IMR-90 (cell line): ENCODE measurements at regions not wholly inside any gene's neighbourhood (a gene's known extent, or its start where the extent isn't known, plus 50 kb on each side); places are given as distances from the start of the nearest gene placed in this dataset.

Experiments used
- ATAC-seq: fragments of 200-7000 bp; cut with Tn5 transposase; 2 replicates; pipeline ENCODE4 v1.9.1; 2020; ENCODE audit warnings: low read depth, mild to moderate bottlenecking, moderate library complexity
- BruUV-seq: library from RNA; stranded (reverse); fragments of 400-500 nt; replicated peaks from 2 replicates; lab custom pipeline; 2021; lab: Mats Ljungman, UMichigan
- CTCF ChIA-PET: fragments of 300-600 bp; formaldehyde crosslinking; extraction: SDS; loops from one replicate; lab custom pipeline; 2021; ENCODE audit warnings: antibody characterized with exemption; lab: Yijun Ruan, JAX
- POLR2A ChIA-PET: fragments of 300-600 bp; sonication (Branson Sonifier 250); formaldehyde crosslinking; loops from one replicate; lab custom pipeline; 2022; ENCODE audit warnings: antibody characterized with exemption; ENCODE audit not compliant: unreplicated experiment; lab: Charles Lee
- DNase-seq: peaks from one replicate; pipeline ENCODE4 v3.0.0; 2013
- H2AFZ ChIP-seq: replicated peaks from 2 replicates; pipeline ENCODE3; 2013; ENCODE audit warnings: low read length, mild to moderate bottlenecking; ENCODE audit not compliant: poor library complexity
- H2AK5ac ChIP-seq: 2 replicates; pipeline ENCODE4 v1.6.1; 2013; ENCODE audit warnings: low read depth, low read length, inconsistent platforms
- H2AK9ac ChIP-seq: replicated peaks from 2 replicates; pipeline ENCODE3; 2013; ENCODE audit warnings: mild to moderate bottlenecking, low read depth, low read length, moderate library complexity; ENCODE audit not compliant: poor library complexity
- H2BK120ac ChIP-seq: 2 replicates; pipeline ENCODE4 v1.6.1; 2013; ENCODE audit warnings: low read depth, low read length, inconsistent platforms
- H2BK15ac ChIP-seq: 3 replicates; pipeline ENCODE4 v1.6.1; 2013; ENCODE audit warnings: low read depth, low read length, inconsistent platforms
- H2BK20ac ChIP-seq: 2 replicates; pipeline ENCODE4 v1.6.1; 2013; ENCODE audit warnings: low read depth, mild to moderate bottlenecking, inconsistent platforms, low read length, moderate library complexity
- H2BK5ac ChIP-seq: 2 replicates; pipeline ENCODE4 v1.6.1; 2013; ENCODE audit warnings: mild to moderate bottlenecking, low read depth, low read length, inconsistent platforms; ENCODE audit not compliant: poor library complexity, severe bottlenecking
- H3K14ac ChIP-seq: replicated peaks from 2 replicates; pipeline ENCODE4 v1.6.1; 2013; ENCODE audit warnings: low read depth, low read length, inconsistent platforms
- H3K18ac ChIP-seq: 2 replicates; pipeline ENCODE4 v1.6.1; 2013; ENCODE audit warnings: low read depth, low read length, control low read depth
- H3K23ac ChIP-seq: 2 replicates; pipeline ENCODE4 v1.6.1; 2013; ENCODE audit warnings: low read depth, low read length, inconsistent platforms
- H3K27ac ChIP-seq: 2 replicates; pipeline ENCODE4 v1.5.1; 2013; ENCODE audit warnings: mild to moderate bottlenecking, control low read depth, low read length; ENCODE audit not compliant: insufficient read depth
- H3K27me3 ChIP-seq: 2 replicates; pipeline ENCODE4 v1.6.1; 2013; ENCODE audit warnings: low read length; ENCODE audit not compliant: control insufficient read depth, insufficient read depth
- H3K36me3 ChIP-seq: 2 replicates; pipeline ENCODE4 v1.6.1; 2013; ENCODE audit warnings: low read length, mixed read lengths; ENCODE audit not compliant: control insufficient read depth, insufficient read depth
- H3K4ac ChIP-seq: 2 replicates; pipeline ENCODE4 v1.6.1; 2013; ENCODE audit warnings: low read depth, low read length, inconsistent platforms
- H3K4me1 ChIP-seq: 2 replicates; pipeline ENCODE4 v1.6.1; 2013; ENCODE audit warnings: low read length, mixed read lengths; ENCODE audit not compliant: control insufficient read depth, insufficient read depth
- H3K4me2 ChIP-seq: 2 replicates; pipeline ENCODE4 v1.6.1; 2013; ENCODE audit warnings: low read depth, mild to moderate bottlenecking, control low read depth, low read length, moderate library complexity
- H3K4me3 ChIP-seq: 2 replicates; pipeline ENCODE4 v1.5.1; 2013; ENCODE audit warnings: low read depth, mild to moderate bottlenecking, control low read depth, low read length, moderate library complexity; ENCODE audit not compliant: insufficient read depth
- H3K56ac ChIP-seq: 2 replicates; pipeline ENCODE4 v1.6.1; 2013; ENCODE audit warnings: low read length, inconsistent platforms; ENCODE audit not compliant: insufficient read depth; ENCODE audit errors: extremely low read depth
- H3K79me1 ChIP-seq, 2 experiments: 2 replicates each; pipeline ENCODE4 v1.6.1; 2013; ENCODE audit warnings: low read length in 2 of 2, inconsistent platforms in 1 of 2, low read depth in 1 of 2
- H3K9ac ChIP-seq: 2 replicates; pipeline ENCODE4 v1.6.1; 2013; ENCODE audit warnings: low read depth, low read length, control low read depth
- H3K9me1 ChIP-seq: 2 replicates; pipeline ENCODE4 v1.6.1; 2013; ENCODE audit warnings: low read length, inconsistent platforms; ENCODE audit not compliant: insufficient read depth
- H3K9me3 ChIP-seq: 2 replicates; pipeline ENCODE4 v1.6.1; 2013; ENCODE audit warnings: low read length; ENCODE audit not compliant: control insufficient read depth, insufficient read depth
- H4K20me1 ChIP-seq: 2 replicates; pipeline ENCODE4 v1.6.1; 2013; ENCODE audit warnings: low read length, inconsistent platforms; ENCODE audit not compliant: insufficient read depth
- H4K5ac ChIP-seq: 2 replicates; pipeline ENCODE4 v1.6.1; 2013; ENCODE audit warnings: mild to moderate bottlenecking, low read depth, low read length, control low read depth
- H4K8ac ChIP-seq, 2 experiments: 2 replicates each; pipeline ENCODE4 v1.6.1; 2013; ENCODE audit warnings: low read depth in 2 of 2, low read length in 2 of 2, control low read depth in 1 of 2, inconsistent platforms in 1 of 2
- H4K91ac ChIP-seq: 2 replicates; pipeline ENCODE4 v1.6.1; 2013; ENCODE audit warnings: low read depth, low read length, inconsistent platforms; ENCODE audit not compliant: insufficient read depth
- BHLHE40 ChIP-seq: fragments of 150-350 bp; IDR thresholded peaks from 2 replicates; pipeline ENCODE4 v1.6.1; 2016; ENCODE audit warnings: mild to moderate bottlenecking, low read depth, low read length
- CEBPB ChIP-seq: IDR thresholded peaks from 2 replicates; pipeline ENCODE4 v1.6.1; 2012; ENCODE audit warnings: low read depth, low read length, improper control_type of control experiment
- CHD1 ChIP-seq: IDR thresholded peaks from 2 replicates; pipeline ENCODE4 v1.6.1; 2012; ENCODE audit warnings: low read depth, low read length, improper control_type of control experiment
- CTCF ChIP-seq: conservative IDR thresholded peaks from 2 replicates; pipeline ENCODE4 v1.5.1; 2012; ENCODE audit warnings: mild to moderate bottlenecking, low read depth, low read length, improper control_type of control experiment
- ELK1 ChIP-seq: fragments of 150-350 bp; IDR thresholded peaks from 2 replicates; pipeline ENCODE4 v1.6.1; 2016; ENCODE audit warnings: low read depth, mild to moderate bottlenecking, low read length, moderate library complexity, borderline replicate concordance
- FOS ChIP-seq: fragments of 150-350 bp; IDR thresholded peaks from 2 replicates; pipeline ENCODE4 v1.6.1; 2016; ENCODE audit warnings: low read depth, low read length
- MAFK ChIP-seq: IDR thresholded peaks from 2 replicates; pipeline ENCODE4 v1.6.1; 2012; ENCODE audit warnings: low read depth, low read length, improper control_type of control experiment
- MAZ ChIP-seq: IDR thresholded peaks from 2 replicates; pipeline ENCODE4 v1.6.1; 2012; ENCODE audit warnings: low read depth, mild to moderate bottlenecking, low read length, improper control_type of control experiment, moderate library complexity, borderline replicate concordance
- MXI1 ChIP-seq: IDR thresholded peaks from 2 replicates; pipeline ENCODE4 v1.6.1; 2012; ENCODE audit warnings: low read depth, mild to moderate bottlenecking, low read length, moderate library complexity, borderline replicate concordance
- NFE2L2 ChIP-seq: fragments of 150-350 bp; IDR thresholded peaks from 2 replicates; pipeline ENCODE4 v1.6.1; 2016; ENCODE audit warnings: low read depth, mild to moderate bottlenecking, low read length
- POLR2A ChIP-seq: IDR thresholded peaks from 2 replicates; pipeline ENCODE4 v1.6.1; 2012; ENCODE audit warnings: mild to moderate bottlenecking, low read depth, low read length
- RAD21 ChIP-seq: IDR thresholded peaks from 2 replicates; pipeline ENCODE4 v1.6.1; 2012; ENCODE audit warnings: low read length, improper control_type of control experiment
- RCOR1 ChIP-seq: IDR thresholded peaks from 2 replicates; pipeline ENCODE4 v1.6.1; 2012; ENCODE audit warnings: mild to moderate bottlenecking, low read length, improper control_type of control experiment; ENCODE audit not compliant: insufficient replicate concordance
- RFX5 ChIP-seq: IDR thresholded peaks from 2 replicates; pipeline ENCODE4 v1.8.0; 2012; ENCODE audit warnings: low read depth, mild to moderate bottlenecking, low read length, moderate library complexity
- SMC3 ChIP-seq: fragments of 150-350 bp; IDR thresholded peaks from 2 replicates; pipeline ENCODE4 v1.6.1; 2016; ENCODE audit warnings: low read depth, mild to moderate bottlenecking, antibody characterized with exemption, low read length, moderate library complexity
- WGBS, 2 experiments: methylation state at CpG; one replicate each; pipeline versions ENCODE4 v1.1.5 to v1.1.7; 2013; ENCODE audit warnings: missing lambda C conversion rate in 2 of 2; ENCODE audit not compliant: insufficient read length in 1 of 2; ENCODE audit errors: extremely low coverage in 2 of 2; 5-methylcytosine and 5-hydroxymethylcytosine counted together
- dilution Hi-C: fragments of 300-500 bp; cut with HindIII; formaldehyde crosslinking; loops from one replicate; pipeline ENCODE4 v1.14.3; 2018; ENCODE audit warnings: low sequenced_read_pairs; ENCODE audit not compliant: unreplicated experiment
- in situ Hi-C: fragments of 300-500 bp; cut with MboI; formaldehyde crosslinking; loops from 3 replicates; pipeline ENCODE4 v1.14.3; 2019; ENCODE audit warnings: low sequenced_read_pairs, inconsistent platforms, mixed read lengths
- intact Hi-C: fragments of 100-400 bp; cut with micrococcal nuclease; formaldehyde crosslinking; loops from 2 replicates; pipeline ENCODE4 v1.10.0; 2022
- TF ChIP-seq, protein P1 (sequence below): fragments of 150-350 bp; IDR thresholded peaks from 2 replicates; pipeline ENCODE4 v1.6.1; 2017; ENCODE audit warnings: mild to moderate bottlenecking, antibody characterized with exemption, low read length, low read depth

DNA sequence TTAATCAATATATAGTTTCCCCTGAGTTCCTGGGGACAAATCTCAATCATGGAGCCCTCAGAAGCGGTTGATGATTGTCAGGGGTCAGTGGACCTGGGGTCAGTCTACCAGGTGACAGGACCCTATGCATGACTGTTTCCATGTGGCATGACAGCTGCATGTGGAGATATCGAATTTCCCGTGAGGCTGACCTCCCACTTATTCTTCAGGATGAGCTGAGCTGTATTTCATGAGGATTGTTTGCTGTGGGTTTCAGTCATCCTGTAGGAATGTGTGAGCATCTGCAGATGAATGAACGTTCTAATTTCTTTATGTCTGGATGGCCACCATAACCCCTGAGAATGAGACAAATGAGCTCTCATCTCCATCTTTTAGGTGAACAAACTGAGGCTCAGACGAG lies 93.0 kb upstream of the HES1 start:
- H3K9me3 ChIP-seq, result no peaks in the 10 kb centered on the region
- no peak overlapping the region for H4K91ac ChIP-seq
- H3K4me1 ChIP-seq, result no peaks in the 10 kb centered on the region
- H3K4me2 ChIP-seq, result no peak overlapping the region; the same call in 1 of the 2 replicates
- H2BK120ac ChIP-seq, result no peak overlapping the region
- no peak overlapping the region for H3K18ac ChIP-seq
- CTCF ChIA-PET, result interaction anchor here (0.8 kb wide), 1 partner anchor 272 kb away, joined by 3 read pairs; no protein-coding TSS in a partner anchor
- no peaks in the 10 kb centered on the region for H3K79me1 ChIP-seq
- peaks cover 22% of the 10 kb centered on the region for H3K27me3 ChIP-seq
- 38% methylated on average over 2 of the region's 5 CpGs; no CpG with 5 or more reads in 1 of the 2 experiments for WGBS, 2 experiments
- intact Hi-C loops (loop anchor here (2.0 kb wide), 1 partner anchor 46 kb away; no protein-coding TSS in a partner anchor), in situ Hi-C loops (no loop called here), dilution Hi-C loops (no loop called here)
- H3K4me3 ChIP-seq, result no peak overlapping the region
- TF ChIP-seq BHLHE40 (peak; percentile 19; the same call in 1 of the 2 replicates), CTCF (no peak), SMC3 (no peak), MAZ (no peak), MXI1 (no peak), POLR2A (no peak), CEBPB (no peak), RAD21 (no peak), NFE2L2 (no peak), RFX5 (no peak), MAFK (no peak), ELK1 (no peak), CHD1 (no peak), RCOR1 (peak; percentile 8), FOS (0 out of 2 replicates have a peak, but pooled peaks have one; percentile 27)
- TF ChIP-seq, protein P1, sequence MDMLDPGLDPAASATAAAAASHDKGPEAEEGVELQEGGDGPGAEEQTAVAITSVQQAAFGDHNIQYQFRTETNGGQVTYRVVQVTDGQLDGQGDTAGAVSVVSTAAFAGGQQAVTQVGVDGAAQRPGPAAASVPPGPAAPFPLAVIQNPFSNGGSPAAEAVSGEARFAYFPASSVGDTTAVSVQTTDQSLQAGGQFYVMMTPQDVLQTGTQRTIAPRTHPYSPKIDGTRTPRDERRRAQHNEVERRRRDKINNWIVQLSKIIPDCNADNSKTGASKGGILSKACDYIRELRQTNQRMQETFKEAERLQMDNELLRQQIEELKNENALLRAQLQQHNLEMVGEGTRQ, result no peak
- no peak overlapping the region for H3K27ac ChIP-seq
- H4K5ac ChIP-seq, result no peak overlapping the region
- no peak overlapping the region for H3K23ac ChIP-seq
- H3K9ac ChIP-seq, result no peak overlapping the region
- no peak overlapping the region for H3K14ac ChIP-seq
- H3K56ac ChIP-seq, result no peak overlapping the region
- BruUV-seq, result no TSS peak
- H3K36me3 ChIP-seq, result no peaks in the 10 kb centered on the region
- no peak overlapping the region for H2BK5ac ChIP-seq
- H2AK5ac ChIP-seq, result no peak overlapping the region
- peak; percentile 83 for DNase-seq
- no peaks in the 10 kb centered on the region for H4K20me1 ChIP-seq
- H2AK9ac ChIP-seq, result no peak overlapping the region
- POLR2A ChIA-PET, result no interaction called here
- H3K9me1 ChIP-seq, result no peaks in the 10 kb centered on the region
- H3K4ac ChIP-seq, result no peak overlapping the region
- no peak overlapping the region for H2BK15ac ChIP-seq
- H2AFZ ChIP-seq, result no peak overlapping the region
- ATAC-seq, result peak; percentile 80
- no peak overlapping the region for H2BK20ac ChIP-seq
- H4K8ac ChIP-seq, result no peak overlapping the region
